ENCODE measurements at regions not wholly inside any gene's neighbourhood (a gene's known extent, or its start where the extent isn't known, plus 50 kb on each side); places are given as distances from the start of the nearest gene placed in this dataset.

GRCh38 chr18:39039813-39040212 is 1474.2 kb upstream of the CELF4 start:
- Histone ChIP-seq H3K79me2 (ENCODE audit: insufficient read depth, low read length) (no peaks in the 10 kb centered on the region), H3K36me3 (ENCODE audit: insufficient read depth, low read length) (no peaks in the 10 kb centered on the region), H3K27ac (ENCODE audit: low read depth, low read length) (no peak overlapping the region), H2AFZ (ENCODE audit: low read depth, low read length) (no peak overlapping the region), H3K4me2 (ENCODE audit: low read length) (no peak overlapping the region), H3K9ac (ENCODE audit: low read length) (no peak overlapping the region), H3K27me3 (ENCODE audit: insufficient read depth, low read length) (no peaks in the 10 kb centered on the region), H4K20me1 (ENCODE audit: insufficient read depth, low read length) (no peaks in the 10 kb centered on the region), H3K4me1 (ENCODE audit: insufficient read depth, low read length) (no peaks in the 10 kb centered on the region), H3K4me3 (ENCODE audit: insufficient read depth, low read depth, low read length) (no peak overlapping the region), H3K9me3 (ENCODE audit: insufficient read depth, low read depth, low read length) (no peaks in the 10 kb centered on the region)
- FAIRE-seq (no peak), DNase-seq (ENCODE audit: low read depth) (no peak)
- no peaks in the 10 kb centered on the region for H3K9me3 Mint-ChIP-seq (ENCODE audit: unreplicated experiment)
- no peaks in the 10 kb centered on the region for H3K27me3 Mint-ChIP-seq (ENCODE audit: low read depth, unreplicated experiment)
- H3K4me3 Mint-ChIP-seq (ENCODE audit: unreplicated experiment): no peak overlapping the region
- no peaks in the 10 kb centered on the region for H3K4me1 Mint-ChIP-seq (ENCODE audit: low read depth, unreplicated experiment)
- H3K36me3 Mint-ChIP-seq (ENCODE audit: low read depth, unreplicated experiment): no peaks in the 10 kb centered on the region
- TF ChIP-seq EZH2 (IDR thresholded peaks at IDR 0.05; ENCODE audit: insufficient read depth, low read length) (no peak), CTCF (IDR thresholded peaks at IDR 0.05; ENCODE audit: insufficient read depth, low read depth, low read length) (no peak)
- no peak overlapping the region for H3K27ac Mint-ChIP-seq (ENCODE audit: unreplicated experiment)

DNA sequence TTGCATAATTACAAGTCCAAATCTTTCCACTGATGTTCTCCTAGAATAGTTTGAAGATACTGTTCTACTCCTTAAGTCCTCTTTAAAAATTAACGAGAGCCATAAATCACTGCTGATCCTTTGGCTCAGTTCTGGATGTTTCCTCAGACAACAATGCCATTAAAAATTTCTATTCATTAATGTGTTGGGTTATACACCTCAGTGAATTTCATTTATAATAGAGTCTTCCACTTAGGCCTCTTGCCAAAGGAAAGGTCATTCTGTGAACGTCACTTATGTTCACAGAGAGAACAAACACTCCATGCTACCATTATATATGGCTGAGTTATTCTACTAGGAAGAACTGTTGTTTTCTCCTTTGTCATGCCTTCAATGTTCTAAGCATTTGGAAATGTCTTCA is 1472.3 kb upstream of the CELF4 start:
- DNase-seq (ENCODE audit: low read depth) (no peak), FAIRE-seq (no peak)
- Mint-ChIP-seq H3K27ac (ENCODE audit: unreplicated experiment) (no peak overlapping the region), H3K27me3 (ENCODE audit: low read depth, unreplicated experiment) (no peaks in the 10 kb centered on the region), H3K9me3 (ENCODE audit: unreplicated experiment) (no peaks in the 10 kb centered on the region), H3K36me3 (ENCODE audit: low read depth, unreplicated experiment) (no peaks in the 10 kb centered on the region), H3K4me1 (ENCODE audit: low read depth, unreplicated experiment) (no peaks in the 10 kb centered on the region), H3K4me3 (ENCODE audit: unreplicated experiment) (no peak overlapping the region)
- no peaks in the 10 kb centered on the region for H3K27me3 ChIP-seq (ENCODE audit: insufficient read depth, low read length)
- no peaks in the 10 kb centered on the region for H4K20me1 ChIP-seq (ENCODE audit: insufficient read depth, low read length)
- no peak overlapping the region for H3K4me2 ChIP-seq (ENCODE audit: low read length)
- no peak overlapping the region for H3K9ac ChIP-seq (ENCODE audit: low read length)
- no peak for TF ChIP-seq EZH2 (IDR thresholded peaks at IDR 0.05; ENCODE audit: insufficient read depth, low read length)
- no peak for TF ChIP-seq CTCF (IDR thresholded peaks at IDR 0.05; ENCODE audit: insufficient read depth, low read depth, low read length)
- H3K4me1 ChIP-seq (ENCODE audit: insufficient read depth, low read length): no peaks in the 10 kb centered on the region
- H3K36me3 ChIP-seq (ENCODE audit: insufficient read depth, low read length): no peaks in the 10 kb centered on the region
- H2AFZ ChIP-seq (ENCODE audit: low read depth, low read length): no peak overlapping the region
- no peak overlapping the region for H3K27ac ChIP-seq (ENCODE audit: low read depth, low read length)
- H3K4me3 ChIP-seq (ENCODE audit: insufficient read depth, low read depth, low read length): no peak overlapping the region
- no peaks in the 10 kb centered on the region for H3K79me2 ChIP-seq (ENCODE audit: insufficient read depth, low read length)
- no peaks in the 10 kb centered on the region for H3K9me3 ChIP-seq (ENCODE audit: insufficient read depth, low read depth, low read length)

GRCh38 chr18:39033312-39033711 is 1467.7 kb upstream of the CELF4 start:
- Mint-ChIP-seq H3K9me3 (ENCODE audit: unreplicated experiment) (no peaks in the 10 kb centered on the region), H3K4me1 (ENCODE audit: low read depth, unreplicated experiment) (no peaks in the 10 kb centered on the region), H3K27ac (ENCODE audit: unreplicated experiment) (no peak overlapping the region), H3K27me3 (ENCODE audit: low read depth, unreplicated experiment) (no peaks in the 10 kb centered on the region), H3K36me3 (ENCODE audit: low read depth, unreplicated experiment) (no peaks in the 10 kb centered on the region), H3K4me3 (ENCODE audit: unreplicated experiment) (no peak overlapping the region)
- no peak overlapping the region for H3K4me3 ChIP-seq (ENCODE audit: insufficient read depth, low read depth, low read length)
- no peak for TF ChIP-seq CTCF (IDR thresholded peaks at IDR 0.05; ENCODE audit: insufficient read depth, low read depth, low read length)
- TF ChIP-seq EZH2 (IDR thresholded peaks at IDR 0.05; ENCODE audit: insufficient read depth, low read length): no peak
- H3K27me3 ChIP-seq (ENCODE audit: insufficient read depth, low read length): no peaks in the 10 kb centered on the region
- H2AFZ ChIP-seq (ENCODE audit: low read depth, low read length): no peak overlapping the region
- no peak overlapping the region for H3K9ac ChIP-seq (ENCODE audit: low read length)
- no peaks in the 10 kb centered on the region for H3K4me1 ChIP-seq (ENCODE audit: insufficient read depth, low read length)
- H4K20me1 ChIP-seq (ENCODE audit: insufficient read depth, low read length): no peaks in the 10 kb centered on the region
- no peaks in the 10 kb centered on the region for H3K9me3 ChIP-seq (ENCODE audit: insufficient read depth, low read depth, low read length)
- H3K27ac ChIP-seq (ENCODE audit: low read depth, low read length): no peak overlapping the region
- FAIRE-seq (no peak), DNase-seq (ENCODE audit: low read depth) (no peak)
- H3K36me3 ChIP-seq (ENCODE audit: insufficient read depth, low read length): no peaks in the 10 kb centered on the region
- no peak overlapping the region for H3K4me2 ChIP-seq (ENCODE audit: low read length)
- H3K79me2 ChIP-seq (ENCODE audit: insufficient read depth, low read length): no peaks in the 10 kb centered on the region
